ES-I3 (cell line): ENCODE measurements at regions not wholly inside any gene's neighbourhood (a gene's known extent, or its start where the extent isn't known, plus 50 kb on each side); places are given as distances from the start of the nearest gene placed in this dataset.

Experiments
- H3K36me3 ChIP-seq: 2 replicates; pipeline ENCODE4 v1.6.1; 2013; ENCODE audit warnings: mild to moderate bottlenecking, low read length, control low read depth, moderate library complexity; ENCODE audit not compliant: insufficient read depth
- H3K4me1 ChIP-seq: 2 replicates; pipeline ENCODE4 v1.6.1; 2013; ENCODE audit warnings: mild to moderate bottlenecking, control low read depth, low read length; ENCODE audit not compliant: insufficient read depth
- H3K9ac ChIP-seq: 2 replicates; pipeline ENCODE4 v1.6.1; 2013; ENCODE audit warnings: low read depth, mild to moderate bottlenecking, low read length, moderate library complexity
- H3K9me3 ChIP-seq: 2 replicates; pipeline ENCODE4 v1.6.1; 2013; ENCODE audit warnings: mild to moderate bottlenecking, low read length, moderate library complexity; ENCODE audit not compliant: control insufficient read depth, insufficient read depth

GRCh38 chr11:112582366-112582765, 321.7 kb upstream of the PLET1 start:
- Histone ChIP-seq H3K36me3 (no peaks in the 10 kb centered on the region), H3K9me3 (no peaks in the 10 kb centered on the region), H3K9ac (no peak overlapping the region), H3K4me1 (no peaks in the 10 kb centered on the region)

- H3K4me1 ChIP-seq: no peaks in the 10 kb centered on the region
- H3K9ac ChIP-seq: no peak overlapping the region
- no peaks in the 10 kb centered on the region for H3K9me3 ChIP-seq
- no peaks in the 10 kb centered on the region for H3K36me3 ChIP-seq
Observed at GRCh38 chr11:112583261-112583893, 322.7 kb upstream of the PLET1 start.

GRCh38 chr11:112584672-112585071, 324.0 kb upstream of the PLET1 start:
- Histone ChIP-seq H3K9me3 (no peaks in the 10 kb centered on the region), H3K4me1 (no peaks in the 10 kb centered on the region), H3K36me3 (no peaks in the 10 kb centered on the region), H3K9ac (no peak overlapping the region)

- no peaks in the 10 kb centered on the region for H3K4me1 ChIP-seq
- H3K9me3 ChIP-seq: no peaks in the 10 kb centered on the region
Observed at GRCh38 chr11:112587664-112588063, 327.0 kb upstream of the PLET1 start.

GRCh38 chr11:112588252-112588694, 327.6 kb upstream of the PLET1 start:
- no peaks in the 10 kb centered on the region for H3K36me3 ChIP-seq
- H3K9ac ChIP-seq: no peak overlapping the region
- H3K4me1 ChIP-seq: no peaks in the 10 kb centered on the region
- H3K9me3 ChIP-seq: no peaks in the 10 kb centered on the region

More at GRCh38 chr11:112587664-112588063, 327.0 kb upstream of the PLET1 start:
- Histone ChIP-seq H3K9ac (no peak overlapping the region), H3K36me3 (no peaks in the 10 kb centered on the region)

- Histone ChIP-seq H3K9me3 (no peaks in the 10 kb centered on the region), H3K4me1 (no peaks in the 10 kb centered on the region), H3K9ac (no peak overlapping the region), H3K36me3 (no peaks in the 10 kb centered on the region)
Observed at GRCh38 chr11:112589155-112589554, 328.5 kb upstream of the PLET1 start.

- H3K9ac ChIP-seq: no peak overlapping the region
- no peaks in the 10 kb centered on the region for H3K4me1 ChIP-seq
- no peaks in the 10 kb centered on the region for H3K9me3 ChIP-seq
- H3K36me3 ChIP-seq: no peaks in the 10 kb centered on the region; the same call in 1 of the 2 replicates
Observed at GRCh38 chr11:112590764-112591163, 330.1 kb upstream of the PLET1 start.

GRCh38 chr11:112593440-112593839, 332.8 kb upstream of the PLET1 start:
- no peaks in the 10 kb centered on the region; the same call in 1 of the 2 replicates for H3K36me3 ChIP-seq
- H3K9me3 ChIP-seq: no peaks in the 10 kb centered on the region

GRCh38 chr11:112596324-112596723, 335.7 kb upstream of the PLET1 start:
- Histone ChIP-seq H3K9me3 (no peaks in the 10 kb centered on the region), H3K4me1 (peaks cover 8% of the 10 kb centered on the region; the same call in 1 of the 2 replicates), H3K9ac (no peak overlapping the region), H3K36me3 (no peaks in the 10 kb centered on the region; the same call in 1 of the 2 replicates)

More at GRCh38 chr11:112593440-112593839, 332.8 kb upstream of the PLET1 start:
- Histone ChIP-seq H3K4me1 (peaks cover 8% of the 10 kb centered on the region; the same call in 1 of the 2 replicates), H3K9ac (no peak overlapping the region)

GRCh38 chr11:112597286-112597790, 336.7 kb upstream of the PLET1 start:
- no peak overlapping the region for H3K9ac ChIP-seq
- H3K9me3 ChIP-seq: no peaks in the 10 kb centered on the region
- no peaks in the 10 kb centered on the region; the same call in 1 of the 2 replicates for H3K36me3 ChIP-seq
- H3K4me1 ChIP-seq: peaks cover 8% of the 10 kb centered on the region; the same call in 1 of the 2 replicates

- H3K9me3 ChIP-seq: no peaks in the 10 kb centered on the region
- H3K4me1 ChIP-seq: peaks cover 8% of the 10 kb centered on the region; the same call in 1 of the 2 replicates
- no peak overlapping the region for H3K9ac ChIP-seq
- H3K36me3 ChIP-seq: no peaks in the 10 kb centered on the region; the same call in 1 of the 2 replicates
Observed at GRCh38 chr11:112599265-112599664, 338.6 kb upstream of the PLET1 start.

- no peaks in the 10 kb centered on the region; the same call in 1 of the 2 replicates for H3K36me3 ChIP-seq
- H3K4me1 ChIP-seq: peaks cover 8% of the 10 kb centered on the region; the same call in 1 of the 2 replicates
- H3K9ac ChIP-seq: no peak overlapping the region
- H3K9me3 ChIP-seq: no peaks in the 10 kb centered on the region
Observed at GRCh38 chr11:112599856-112600533, 339.3 kb upstream of the PLET1 start.

GRCh38 chr11:112605093-112605666, 344.5 kb upstream of the PLET1 start:
- H3K36me3 ChIP-seq: no peaks in the 10 kb centered on the region
- no peaks in the 10 kb centered on the region for H3K9me3 ChIP-seq
- H3K4me1 ChIP-seq: no peaks in the 10 kb centered on the region
- H3K9ac ChIP-seq: no peak overlapping the region

GRCh38 chr11:112606656-112607055, 346.0 kb upstream of the PLET1 start:
- H3K9ac ChIP-seq: no peak overlapping the region
- H3K4me1 ChIP-seq: peaks cover 5% of the 10 kb centered on the region; the same call in 1 of the 2 replicates
- no peaks in the 10 kb centered on the region for H3K36me3 ChIP-seq
- H3K9me3 ChIP-seq: no peaks in the 10 kb centered on the region
